SH-SY5Y (cell line): ENCODE measurements at regions not wholly inside any gene's neighbourhood (a gene's known extent, or its start where the extent isn't known, plus 50 kb on each side); places are given as distances from the start of the nearest gene placed in this dataset.

Experiments used
- GATA2 ChIP-seq: IDR thresholded peaks from 2 replicates; pipeline ENCODE4 v1.6.1; 2011; ENCODE audit warnings: mild to moderate bottlenecking, low read depth, low read length
- GATA3 ChIP-seq: IDR thresholded peaks from 2 replicates; pipeline ENCODE4 v1.6.1; 2011; ENCODE audit warnings: low read depth, mild to moderate bottlenecking, low read length, moderate library complexity

- no peak for TF ChIP-seq GATA3
- TF ChIP-seq GATA2, result no peak
These were observed 341.5 kb upstream of the ZMIZ1 start for GRCh38 chr10:78727251-78727650.
